Esophagus squamous epithelium (tissue), 5 donors: ENCODE measurements at regions not wholly inside any gene's neighbourhood (a gene's known extent, or its start where the extent isn't known, plus 50 kb on each side); places are given as distances from the start of the nearest gene placed in this dataset.

Experiments used
- DNase-seq: peaks from one replicate; lab custom pipeline; 2025; lab: John Stamatoyannopoulos, UW
- H3K27ac ChIP-seq, 4 donors: fragments of 200-600 bp; sonication (generic); one replicate each; pipeline ENCODE4 v1.5.1; 2016 to 2019; ENCODE audit warnings: mild to moderate bottlenecking in 1 of 4
- H3K27me3 ChIP-seq, 4 donors: fragments of 200-600 bp; sonication (generic); 1 replicate in 3 of 4; 2 replicates in 1 of 4; pipeline versions ENCODE4 v1.5.1 to v1.6.0; 2017 to 2021; ENCODE audit warnings: antibody characterized with exemption in 1 of 4
- H3K36me3 ChIP-seq, 3 donors: fragments of 200-600 bp; sonication (generic); one replicate each; pipeline ENCODE4 v1.5.1; 2016 to 2019
- H3K4me1 ChIP-seq, 3 donors: fragments of 200-600 bp; sonication (generic); one replicate each; pipeline ENCODE4 v1.5.1; 2017 to 2019
- H3K4me3 ChIP-seq, 4 donors: fragments of 200-600 bp; sonication (generic); 1 replicate in 3 of 4; 2 replicates in 1 of 4; pipeline ENCODE4 v1.5.1; 2016 to 2019; ENCODE audit warnings: mild to moderate bottlenecking in 2 of 4, moderate library complexity in 1 of 4
- H3K9me3 ChIP-seq, 3 donors: fragments of 200-600 bp; sonication (generic); one replicate each; pipeline ENCODE4 v1.5.1; 2016 to 2019
- POLR2A ChIP-seq, 4 donors: fragments of 450-650 bp; IDR thresholded peaks; one replicate each; pipeline ENCODE4 v1.6.1; 2017; ENCODE audit warnings: antibody characterized with exemption in 4 of 4, mild to moderate bottlenecking in 4 of 4, moderate library complexity in 3 of 4
- WGBS, 2 donors: methylation state at CpG; one replicate each; pipeline ENCODE4 v1.1.5; 2018; 5-methylcytosine and 5-hydroxymethylcytosine counted together
- intact Hi-C: fragments of 100-400 bp; cut with DNase I; formaldehyde crosslinking; loops from one replicate; pipeline ENCODE4 v1.15.0; 2022
- TF ChIP-seq, protein P1 (sequence below), 6 experiments: fragments of 450-650 bp in 4 of 6; fragments of 200-600 bp in 2 of 6; sonication (generic) in 2 of 6; IDR thresholded peaks; one replicate each; pipeline ENCODE4 v1.5.1; 2016 to 2019; ENCODE audit warnings: antibody characterized with exemption in 6 of 6, mild to moderate bottlenecking in 4 of 6, moderate library complexity in 4 of 6
- donor health status: DM: yes; HTN: yes; CAD: no.

- Histone ChIP-seq H3K4me1 (no peaks in the 10 kb centered on the region), H3K27me3 (no peaks in the 10 kb centered on the region), H3K4me3 (no peak overlapping the region), H3K36me3 (no peaks in the 10 kb centered on the region), H3K27ac (no peak overlapping the region), H3K9me3 (no peaks in the 10 kb centered on the region)
- intact Hi-C loops, result no loop called here
- TF ChIP-seq, protein P1, sequence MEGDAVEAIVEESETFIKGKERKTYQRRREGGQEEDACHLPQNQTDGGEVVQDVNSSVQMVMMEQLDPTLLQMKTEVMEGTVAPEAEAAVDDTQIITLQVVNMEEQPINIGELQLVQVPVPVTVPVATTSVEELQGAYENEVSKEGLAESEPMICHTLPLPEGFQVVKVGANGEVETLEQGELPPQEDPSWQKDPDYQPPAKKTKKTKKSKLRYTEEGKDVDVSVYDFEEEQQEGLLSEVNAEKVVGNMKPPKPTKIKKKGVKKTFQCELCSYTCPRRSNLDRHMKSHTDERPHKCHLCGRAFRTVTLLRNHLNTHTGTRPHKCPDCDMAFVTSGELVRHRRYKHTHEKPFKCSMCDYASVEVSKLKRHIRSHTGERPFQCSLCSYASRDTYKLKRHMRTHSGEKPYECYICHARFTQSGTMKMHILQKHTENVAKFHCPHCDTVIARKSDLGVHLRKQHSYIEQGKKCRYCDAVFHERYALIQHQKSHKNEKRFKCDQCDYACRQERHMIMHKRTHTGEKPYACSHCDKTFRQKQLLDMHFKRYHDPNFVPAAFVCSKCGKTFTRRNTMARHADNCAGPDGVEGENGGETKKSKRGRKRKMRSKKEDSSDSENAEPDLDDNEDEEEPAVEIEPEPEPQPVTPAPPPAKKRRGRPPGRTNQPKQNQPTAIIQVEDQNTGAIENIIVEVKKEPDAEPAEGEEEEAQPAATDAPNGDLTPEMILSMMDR (IDR thresholded peaks at IDR 0.05), result no peak
- TF ChIP-seq POLR2A (IDR thresholded peaks at IDR 0.05), result no peak
- 90 to 92% methylated on average over 5 of the region's 5 CpGs for WGBS, 2 donors
- no peak for DNase-seq
Observed at GRCh38 chr6:9007027-9007426, 571.7 kb upstream of the SLC35B3 start.

- no peaks in the 10 kb centered on the region for H3K27me3 ChIP-seq
- no peak for DNase-seq
- no peaks in the 10 kb centered on the region for H3K9me3 ChIP-seq
- TF ChIP-seq, protein P1 (IDR thresholded peaks at IDR 0.05), result no peak
- no peak for TF ChIP-seq POLR2A (IDR thresholded peaks at IDR 0.05)
- H3K27ac ChIP-seq, result no peak overlapping the region
- H3K4me3 ChIP-seq, result no peak overlapping the region
- WGBS, 2 donors, result 31 to 32% methylated on average over 6 of the region's 6 CpGs
- H3K36me3 ChIP-seq, result no peaks in the 10 kb centered on the region
- intact Hi-C loops, result no loop called here
- no peaks in the 10 kb centered on the region for H3K4me1 ChIP-seq
Observed at GRCh38 chr6:9002833-9003232, 567.5 kb upstream of the SLC35B3 start.

DNA sequence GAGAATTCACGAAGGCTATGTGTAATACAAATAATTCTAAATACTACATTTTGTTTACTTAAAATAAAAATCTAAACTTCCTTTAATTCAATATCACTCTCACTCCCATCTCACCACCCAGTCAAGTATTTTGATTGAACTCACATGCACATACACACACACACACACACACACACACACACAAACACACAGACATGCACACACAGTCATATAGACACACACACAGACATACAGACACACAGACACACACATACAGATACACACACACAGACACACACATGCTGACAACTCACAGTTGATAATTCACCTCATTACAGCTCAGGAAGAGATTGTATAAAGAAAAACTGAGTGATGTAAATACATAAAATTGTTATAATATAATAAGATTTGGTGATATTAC lies 559.8 kb upstream of the SLC35B3 start:
- WGBS, 2 donors, result 52 to 81% methylated on average over 1 of the region's 1 CpG
- DNase-seq, result no peak
- no peaks in the 10 kb centered on the region for H3K9me3 ChIP-seq
- no peaks in the 10 kb centered on the region for H3K4me1 ChIP-seq
- H3K27ac ChIP-seq, result no peak overlapping the region
- intact Hi-C loops, result no loop called here
- no peaks in the 10 kb centered on the region for H3K27me3 ChIP-seq
- H3K4me3 ChIP-seq, result no peak overlapping the region
- no peaks in the 10 kb centered on the region for H3K36me3 ChIP-seq
- TF ChIP-seq, protein P1 (IDR thresholded peaks at IDR 0.05), result no peak
- no peak for TF ChIP-seq POLR2A (IDR thresholded peaks at IDR 0.05)

DNA sequence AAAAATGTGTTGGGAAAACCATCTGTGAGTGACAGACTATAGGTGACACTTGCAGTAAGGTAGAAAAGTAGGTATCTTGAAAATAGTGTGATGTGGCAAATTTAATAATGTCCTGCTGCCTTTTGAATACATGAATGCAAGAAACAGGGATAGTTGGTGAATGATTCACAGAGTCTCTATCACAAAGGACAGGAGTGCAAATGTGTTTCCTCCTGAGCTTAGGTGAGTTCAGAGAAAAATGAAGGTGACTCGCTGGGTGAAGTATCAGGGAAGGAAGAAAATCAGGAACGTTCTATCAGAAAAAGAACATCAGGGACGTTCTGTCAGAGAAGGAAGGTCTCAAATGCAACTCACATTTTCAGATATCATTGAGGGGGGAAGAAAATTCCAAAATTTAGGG lies 557.8 kb upstream of the SLC35B3 start:
- no peak overlapping the region for H3K4me3 ChIP-seq

DNA sequence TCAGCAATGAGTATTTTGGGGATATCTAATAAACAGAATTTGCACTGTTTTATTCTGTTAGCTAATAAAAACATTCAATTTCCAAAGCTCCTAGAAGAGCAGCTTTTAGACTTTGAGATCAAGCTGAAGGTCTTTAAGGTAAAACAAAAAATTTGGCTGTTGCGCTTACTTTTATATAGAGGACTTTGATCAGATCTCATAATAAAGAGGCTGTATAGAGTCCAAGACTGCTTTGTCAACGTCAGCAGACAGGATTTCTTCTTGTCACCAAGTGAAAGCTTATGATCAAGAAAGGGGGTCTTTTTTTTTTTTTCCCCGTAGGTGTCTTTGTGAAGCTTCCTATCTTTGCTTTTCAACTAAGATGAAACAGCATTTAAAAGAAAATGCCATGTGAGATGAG lies 556.5 kb upstream of the SLC35B3 start:
- no peak for DNase-seq
- Histone ChIP-seq H3K4me1 (no peaks in the 10 kb centered on the region), H3K27me3 (peaks cover 0 to 4% (median 0%) of the 10 kb centered on the region in 4 donors), H3K27ac (no peak overlapping the region), H3K9me3 (no peaks in the 10 kb centered on the region), H3K36me3 (no peaks in the 10 kb centered on the region), H3K4me3 (no peak overlapping the region)
- intact Hi-C loops, result no loop called here
- TF ChIP-seq, protein P1 (IDR thresholded peaks at IDR 0.05), result no peak
- no peak for TF ChIP-seq POLR2A (IDR thresholded peaks at IDR 0.05)
- 73 to 75% methylated on average over 2 to 3 of the region's 3 CpGs for WGBS, 2 donors

More for the DNA sequence above, 557.8 kb upstream of the SLC35B3 start:
- H3K9me3 ChIP-seq, result no peaks in the 10 kb centered on the region
- intact Hi-C loops, result no loop called here
- peaks cover 0 to 2% (median 0%) of the 10 kb centered on the region in 4 donors for H3K27me3 ChIP-seq
- H3K36me3 ChIP-seq, result no peaks in the 10 kb centered on the region
- H3K27ac ChIP-seq, result no peak overlapping the region
- TF ChIP-seq, protein P1 (IDR thresholded peaks at IDR 0.05), result no peak
- TF ChIP-seq POLR2A (IDR thresholded peaks at IDR 0.05), result no peak
- no peak for DNase-seq
- WGBS, 2 donors, result 69 to 79% methylated on average over 3 of the region's 3 CpGs
- H3K4me1 ChIP-seq, result no peaks in the 10 kb centered on the region
